NCI-H345 (cell line): ENCODE measurements at regions not wholly inside any gene's neighbourhood (a gene's known extent, or its start where the extent isn't known, plus 50 kb on each side); places are given as distances from the start of the nearest gene placed in this dataset.

Experiments used
- DNase-seq: peaks from one replicate; lab custom pipeline; 2025; lab: John Stamatoyannopoulos, UW

- DNase-seq = no peak
Observed at GRCh38 chr3:9301091-9301490, 51.6 kb upstream of the SRGAP3 start.

GRCh38 chr3:9301798-9302197, 52.4 kb upstream of the SRGAP3 start:
- no peak for DNase-seq

DNA sequence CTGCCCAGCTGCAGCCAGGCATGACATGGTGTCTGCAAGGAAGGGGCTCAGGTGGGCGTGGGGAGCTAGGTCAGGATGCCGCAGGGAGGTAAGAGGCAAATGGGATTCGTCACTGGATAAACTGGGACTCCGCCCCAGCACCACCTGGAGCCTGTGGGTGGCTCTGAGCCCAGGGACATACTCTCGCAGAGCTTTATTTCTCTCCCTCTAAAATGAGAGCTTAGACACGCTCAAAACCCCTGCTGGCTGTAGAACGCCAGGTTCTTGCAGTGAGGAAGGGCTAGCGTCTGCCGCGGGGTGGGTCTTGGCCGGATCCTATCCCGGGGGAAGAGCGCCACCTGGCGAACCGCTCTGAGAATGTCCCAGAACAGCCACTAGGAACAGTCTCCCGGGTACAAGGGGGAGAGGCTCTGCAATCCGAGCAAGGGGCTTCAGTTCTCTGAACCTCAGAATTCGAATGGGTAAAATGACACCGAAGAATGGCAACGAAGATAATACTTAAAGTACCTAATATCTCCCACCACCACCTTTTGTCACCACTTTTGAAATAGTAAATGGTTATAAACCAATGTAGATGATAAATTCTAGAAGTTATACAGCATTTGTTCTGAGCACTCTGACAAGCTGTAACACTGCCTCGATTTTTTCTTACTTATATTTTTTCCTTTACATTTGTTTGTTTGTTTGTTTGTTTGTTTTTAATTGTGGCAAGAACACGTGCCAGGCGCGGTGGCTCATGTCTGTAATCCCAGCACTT, 53.2 kb upstream of the SRGAP3 start:
- peak; percentile 73 for DNase-seq

DNA sequence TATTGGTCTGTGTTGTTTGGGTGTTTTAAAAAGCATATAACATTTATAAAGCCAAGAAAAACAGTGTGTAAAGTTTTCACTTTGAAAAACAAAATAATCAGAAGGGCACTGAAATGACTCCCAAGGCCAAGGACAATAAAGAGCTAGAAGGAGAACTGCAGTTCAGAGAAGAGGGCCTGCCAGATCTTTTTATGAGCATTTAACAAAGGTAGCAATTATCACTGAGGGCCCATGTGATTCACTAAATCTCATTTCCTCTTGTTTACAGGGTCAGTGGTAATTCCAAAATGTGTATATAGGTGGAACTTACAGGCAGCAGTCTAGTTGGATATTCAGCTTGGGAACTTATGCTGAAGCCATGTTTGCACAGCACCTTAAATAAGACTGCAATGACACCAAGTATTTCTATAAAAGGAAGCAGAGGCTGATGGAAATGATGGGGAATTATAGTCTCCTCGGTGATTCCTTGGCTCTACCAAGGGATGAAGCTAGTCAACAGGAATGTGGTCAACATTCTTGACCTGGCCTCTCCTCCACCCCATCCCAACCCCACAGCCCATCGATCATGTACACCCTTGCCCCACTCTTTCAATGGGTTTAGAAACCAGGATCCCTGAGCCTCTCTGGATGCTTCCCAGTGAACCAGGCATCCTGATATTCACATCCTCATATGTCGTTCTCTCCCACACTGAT, 54.4 kb upstream of the THUMPD3 start:
- no peak for DNase-seq

DNA sequence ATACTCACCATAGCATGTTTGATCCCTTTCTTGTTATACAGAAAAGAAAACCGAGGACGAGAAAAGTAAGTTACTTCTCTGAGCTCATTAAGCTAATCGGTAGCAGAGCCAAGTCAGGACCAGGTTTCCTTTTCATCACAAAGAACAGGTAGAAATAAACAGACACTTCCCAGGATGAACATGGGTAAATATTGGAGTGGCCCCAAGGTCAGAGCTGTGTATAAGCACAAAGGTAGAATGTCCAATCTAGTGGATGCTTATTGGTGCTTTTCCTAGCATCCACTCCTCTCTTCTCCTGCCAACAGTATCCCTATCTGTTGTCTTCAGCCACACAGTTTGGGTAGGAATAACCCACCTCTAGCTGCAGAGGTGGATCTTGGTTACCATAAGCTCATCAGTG, 52.8 kb upstream of the THUMPD3 start:
- no peak for DNase-seq

DNA sequence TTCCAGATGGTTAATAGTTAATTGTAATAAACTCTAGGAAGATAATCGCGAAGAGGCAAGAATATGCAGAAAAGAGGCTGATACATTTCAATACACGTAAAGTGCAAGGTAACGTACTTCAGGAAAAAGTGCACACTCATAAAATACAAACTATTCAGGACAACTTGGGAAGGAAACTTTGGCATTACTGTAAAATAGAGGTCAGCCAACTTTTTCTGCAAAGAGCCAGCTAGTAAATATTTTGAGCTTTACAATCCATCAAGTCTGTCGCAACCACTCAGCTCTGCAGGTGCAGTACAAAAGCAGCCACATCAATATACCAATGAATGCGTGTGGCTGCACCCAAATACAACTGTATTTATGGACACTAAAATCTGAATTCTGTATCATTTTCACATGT, 51.6 kb upstream of the THUMPD3 start:
- DNase-seq = no peak
